Thyroid gland (tissue), 4 donors: ENCODE measurements at regions not wholly inside any gene's neighbourhood (a gene's known extent, or its start where the extent isn't known, plus 50 kb on each side); places are given as distances from the start of the nearest gene placed in this dataset.

Source experiments
- DNase-seq, 2 donors: peaks; one replicate each; pipeline ENCODE4 v3.0.0-alpha.2; 2019
- H3K27ac ChIP-seq, 3 donors: fragments of 200-600 bp; sonication (generic); 1 replicate in 2 of 3; 2 replicates in 1 of 3; pipeline ENCODE4 v1.5.1; 2016 to 2019; ENCODE audit warnings: mild to moderate bottlenecking in 1 of 3, moderate library complexity in 1 of 3
- H3K27me3 ChIP-seq: fragments of 200-600 bp; sonication (generic); one replicate; pipeline ENCODE4 v1.5.1; 2019
- H3K36me3 ChIP-seq, 2 donors: fragments of 200-600 bp; sonication (generic); one replicate each; pipeline ENCODE4 v1.5.1; 2016 to 2019
- H3K4me1 ChIP-seq, 2 donors: fragments of 200-600 bp; sonication (generic); one replicate each; pipeline ENCODE4 v1.5.1; 2017 to 2019
- H3K4me3 ChIP-seq, 3 donors: fragments of 200-600 bp; sonication (generic); replicated peaks in 1 of 3; 1 replicate in 2 of 3; 2 replicates in 1 of 3; pipeline ENCODE4 v1.5.1; 2016; ENCODE audit warnings: mild to moderate bottlenecking in 1 of 3
- H3K9me3 ChIP-seq: fragments of 200-600 bp; sonication (generic); one replicate; pipeline ENCODE4 v1.5.1; 2017
- CTCF ChIP-seq, 6 experiments: fragments of 200-600 bp in 3 of 6; fragments of 450-650 bp in 3 of 6; sonication (generic) in 3 of 6; IDR thresholded peaks; one replicate each; pipeline ENCODE4 v1.5.1; 2016 to 2019; ENCODE audit warnings: antibody characterized with exemption in 6 of 6, mild to moderate bottlenecking in 2 of 6, inconsistent platforms in 1 of 6, moderate library complexity in 1 of 6
- POLR2A ChIP-seq, 2 donors: fragments of 450-650 bp; IDR thresholded peaks; one replicate each; pipeline ENCODE4 v1.6.1; 2017; ENCODE audit warnings: antibody characterized with exemption in 2 of 2, mild to moderate bottlenecking in 2 of 2, moderate library complexity in 1 of 2
- WGBS, 2 donors: methylation state at CpG; one replicate each; pipeline ENCODE4 v1.1.5; 2017; 5-methylcytosine and 5-hydroxymethylcytosine counted together
- intact Hi-C: fragments of 100-400 bp; cut with DNase I; formaldehyde crosslinking; loops from one replicate; pipeline ENCODE4 v1.15.1; 2023

- no peak overlapping the region for H3K27ac ChIP-seq
- H3K9me3 ChIP-seq: no peaks in the 10 kb centered on the region
- no peak overlapping the region for H3K4me3 ChIP-seq
- no peaks in the 10 kb centered on the region for H3K36me3 ChIP-seq
- no peak for DNase-seq
- TF ChIP-seq CTCF (IDR thresholded peaks at IDR 0.05): no peak
- TF ChIP-seq POLR2A (IDR thresholded peaks at IDR 0.05): no peak
- no peaks in the 10 kb centered on the region for H3K27me3 ChIP-seq
- H3K4me1 ChIP-seq: peaks cover 0 to 11% of the 10 kb centered on the region in 2 donors
- intact Hi-C loops: no loop called here
- 89% methylated on average over 10 of the region's 10 CpGs for WGBS, 2 donors
Observed at GRCh38 chr2:143934626-143935481, 585.1 kb downstream of the ZEB2 start.

GRCh38 chr2:143933946-143934569 lies 585.9 kb downstream of the ZEB2 start:
- TF ChIP-seq CTCF (IDR thresholded peaks at IDR 0.05) (no peak), POLR2A (IDR thresholded peaks at IDR 0.05) (no peak)
- no peak for DNase-seq
- Histone ChIP-seq H3K4me1 (peaks cover 0 to 11% of the 10 kb centered on the region in 2 donors), H3K27me3 (no peaks in the 10 kb centered on the region), H3K4me3 (no peak overlapping the region), H3K9me3 (no peaks in the 10 kb centered on the region), H3K27ac (no peak overlapping the region), H3K36me3 (no peaks in the 10 kb centered on the region)
- intact Hi-C loops: no loop called here

- Histone ChIP-seq H3K4me1 (no peaks in the 10 kb centered on the region), H3K27me3 (no peaks in the 10 kb centered on the region), H3K27ac (no peak overlapping the region), H3K4me3 (no peak overlapping the region), H3K9me3 (no peaks in the 10 kb centered on the region), H3K36me3 (no peaks in the 10 kb centered on the region)
- TF ChIP-seq POLR2A (IDR thresholded peaks at IDR 0.05) (no peak), CTCF (IDR thresholded peaks at IDR 0.05) (no peak)
- 89 to 90% methylated on average over 2 of the region's 2 CpGs for WGBS, 2 donors
- DNase-seq: no peak
- intact Hi-C loops: no loop called here
Observed at GRCh38 chr2:143930891-143931290, 589.0 kb downstream of the ZEB2 start.

- no peak for DNase-seq
- Histone ChIP-seq H3K27ac (no peak overlapping the region), H3K9me3 (no peaks in the 10 kb centered on the region), H3K36me3 (no peaks in the 10 kb centered on the region), H3K4me3 (no peak overlapping the region), H3K27me3 (no peaks in the 10 kb centered on the region), H3K4me1 (no peaks in the 10 kb centered on the region)
- intact Hi-C loops: no loop called here
- 56 to 63% methylated on average over 1 of the region's 1 CpG for WGBS, 2 donors
- TF ChIP-seq POLR2A (IDR thresholded peaks at IDR 0.05): no peak
- TF ChIP-seq CTCF (IDR thresholded peaks at IDR 0.05): no peak
Observed at GRCh38 chr2:143928613-143929012, 591.3 kb downstream of the ZEB2 start.

- no peak for DNase-seq
- Histone ChIP-seq H3K36me3 (no peaks in the 10 kb centered on the region), H3K27ac (no peak overlapping the region), H3K4me3 (no peak overlapping the region), H3K27me3 (no peaks in the 10 kb centered on the region), H3K4me1 (no peaks in the 10 kb centered on the region), H3K9me3 (no peaks in the 10 kb centered on the region)
- intact Hi-C loops: no loop called here
- TF ChIP-seq POLR2A (IDR thresholded peaks at IDR 0.05): no peak
- TF ChIP-seq CTCF (IDR thresholded peaks at IDR 0.05): no peak
- 95 to 98% methylated on average over 1 of the region's 1 CpG for WGBS, 2 donors
Observed at GRCh38 chr2:143928184-143928583, 591.7 kb downstream of the ZEB2 start.
